WTC11 (cell line): ENCODE measurements at regions not wholly inside any gene's neighbourhood (a gene's known extent, or its start where the extent isn't known, plus 50 kb on each side); places are given as distances from the start of the nearest gene placed in this dataset.

Source experiments
- ATAC-seq: fragments of 200-7000 bp; cut with Tn5 transposase; 2 replicates; pipeline ENCODE4 v1.10.0; 2021; ENCODE audit warnings: mild to moderate bottlenecking, moderate library complexity
- CTCF ChIA-PET: fragments of 300-600 bp; sonication (Branson Sonifier 250); formaldehyde crosslinking; loops from one replicate; lab custom pipeline; 2021; ENCODE audit warnings: antibody characterized with exemption; lab: Charles Lee
- POLR2A ChIA-PET: fragments of 350-600 bp; sonication (Branson Sonifier 250); formaldehyde crosslinking; loops from one replicate; lab custom pipeline; 2021; ENCODE audit warnings: antibody characterized with exemption; lab: Charles Lee
- DNase-seq: peaks from one replicate; pipeline ENCODE4 v3.0.0; 2021; ENCODE audit warnings: low spot score
- H3K27ac Mint-ChIP-seq: 2 replicates; pipeline ENCODE4 v1.8.0; 2021; ENCODE audit warnings: mixed read lengths
- H3K27me3 Mint-ChIP-seq: 2 replicates; pipeline ENCODE4 v1.8.0; 2021; ENCODE audit warnings: low read depth, mild to moderate bottlenecking, moderate library complexity, mixed read lengths
- H3K36me3 Mint-ChIP-seq: 2 replicates; pipeline ENCODE4 v1.8.0; 2021; ENCODE audit warnings: mixed read lengths
- H3K4me1 Mint-ChIP-seq: 2 replicates; pipeline ENCODE4 v1.8.0; 2022; ENCODE audit warnings: mixed read lengths
- H3K4me3 Mint-ChIP-seq: 2 replicates; pipeline ENCODE4 v1.8.0; 2021; ENCODE audit warnings: mild to moderate bottlenecking, moderate library complexity, mixed read lengths
- H3K9me3 Mint-ChIP-seq: 2 replicates; pipeline ENCODE4 v1.8.0; 2021; ENCODE audit warnings: mixed read lengths
- AFF4 ChIP-seq: sonication (generic); formaldehyde crosslinking; IDR thresholded peaks from 2 replicates; pipeline ENCODE4 v1.8.1; 2023; ENCODE audit warnings: mild to moderate bottlenecking, missing genetic modification reagents, borderline replicate concordance
- ATF1 ChIP-seq: sonication (generic); formaldehyde crosslinking; IDR thresholded peaks from 2 replicates; pipeline ENCODE4 v1.8.1; 2023; ENCODE audit warnings: mild to moderate bottlenecking, moderate library complexity, missing genetic modification reagents
- CDX4 ChIP-seq: fragments of 250-450 bp; sonication (Bioruptor Pico); IDR thresholded peaks from 2 replicates; pipeline ENCODE4 v1.9.0; 2021; ENCODE audit warnings: moderate library complexity, mild to moderate bottlenecking, inconsistent platforms, borderline replicate concordance
- E2F5 ChIP-seq: sonication (generic); formaldehyde crosslinking; IDR thresholded peaks from 2 replicates; pipeline ENCODE4 v1.8.1; 2022; ENCODE audit warnings: mild to moderate bottlenecking, moderate library complexity, missing genetic modification reagents
- ESRRA ChIP-seq: sonication (generic); formaldehyde crosslinking; IDR thresholded peaks from 2 replicates; pipeline ENCODE4 v1.8.1; 2022; ENCODE audit warnings: mild to moderate bottlenecking, missing genetic modification reagents, borderline replicate concordance
- ETV6 ChIP-seq: sonication (generic); formaldehyde crosslinking; IDR thresholded peaks from 2 replicates; pipeline ENCODE4 v1.8.1; 2022; ENCODE audit warnings: mild to moderate bottlenecking, missing genetic modification reagents
- JUN ChIP-seq: sonication (generic); formaldehyde crosslinking; IDR thresholded peaks from 2 replicates; pipeline ENCODE4 v1.8.0; 2023; ENCODE audit warnings: mild to moderate bottlenecking, missing genetic modification reagents
- KAT7 ChIP-seq: sonication (generic); formaldehyde crosslinking; IDR thresholded peaks from 2 replicates; pipeline ENCODE4 v1.8.1; 2023; ENCODE audit warnings: missing genetic modification reagents, mild to moderate bottlenecking, borderline replicate concordance
- MLX ChIP-seq: sonication (generic); formaldehyde crosslinking; IDR thresholded peaks from 2 replicates; pipeline ENCODE4 v1.8.1; 2023; ENCODE audit warnings: mild to moderate bottlenecking, missing genetic modification reagents, moderate library complexity
- MYBL2 ChIP-seq: sonication (generic); formaldehyde crosslinking; IDR thresholded peaks from 2 replicates; pipeline ENCODE4 v1.8.1; 2023; ENCODE audit warnings: mild to moderate bottlenecking, moderate library complexity, missing genetic modification reagents
- NR3C1 ChIP-seq: sonication (generic); formaldehyde crosslinking; conservative IDR thresholded peaks from 2 replicates; pipeline ENCODE4 v1.8.1; 2023; ENCODE audit warnings: low read depth, mild to moderate bottlenecking, missing genetic modification reagents
- RELA ChIP-seq: sonication (generic); formaldehyde crosslinking; IDR thresholded peaks from 2 replicates; pipeline ENCODE4 v1.8.1; 2022; ENCODE audit warnings: missing genetic modification reagents, mild to moderate bottlenecking, borderline replicate concordance
- RORB ChIP-seq: fragments of 250-450 bp; sonication (Bioruptor Pico); IDR thresholded peaks from 2 replicates; pipeline ENCODE4 v1.9.0; 2021; ENCODE audit warnings: mild to moderate bottlenecking
- SMAD3 ChIP-seq: sonication (generic); formaldehyde crosslinking; IDR thresholded peaks from 2 replicates; pipeline ENCODE4 v1.8.0; 2022; ENCODE audit warnings: missing genetic modification reagents, mild to moderate bottlenecking, borderline replicate concordance
- SP1 ChIP-seq: sonication (generic); formaldehyde crosslinking; conservative IDR thresholded peaks from 2 replicates; pipeline ENCODE4 v1.8.1; 2022; ENCODE audit warnings: missing genetic modification reagents
- USF2 ChIP-seq: sonication (generic); formaldehyde crosslinking; IDR thresholded peaks from 2 replicates; pipeline ENCODE4 v1.8.1; 2023; ENCODE audit warnings: mild to moderate bottlenecking, missing genetic modification reagents, moderate library complexity
- ZBTB43 ChIP-seq: sonication (generic); formaldehyde crosslinking; IDR thresholded peaks from 2 replicates; pipeline ENCODE4 v1.8.1; 2023; ENCODE audit warnings: mild to moderate bottlenecking, missing genetic modification reagents
- ZNF138 ChIP-seq: sonication (generic); formaldehyde crosslinking; conservative IDR thresholded peaks from 2 replicates; pipeline ENCODE4 v1.8.1; 2022; ENCODE audit warnings: mild to moderate bottlenecking, moderate library complexity, missing genetic modification reagents
- ZNF281 ChIP-seq: sonication (generic); formaldehyde crosslinking; IDR thresholded peaks from 2 replicates; pipeline ENCODE4 v1.8.0; 2023; ENCODE audit warnings: mild to moderate bottlenecking, missing genetic modification reagents
- ZNF423 ChIP-seq: fragments of 250-450 bp; sonication (Bioruptor Pico); IDR thresholded peaks from 2 replicates; pipeline ENCODE4 v2.1.2; 2022; ENCODE audit warnings: mild to moderate bottlenecking, moderate library complexity
- ZNF671 ChIP-seq: fragments of 250-450 bp; sonication (Bioruptor Pico); IDR thresholded peaks from 2 replicates; pipeline ENCODE4 v1.8.0; 2021; ENCODE audit warnings: mild to moderate bottlenecking
- ZSCAN18 ChIP-seq: fragments of 250-450 bp; sonication (Bioruptor Pico); IDR thresholded peaks from 2 replicates; pipeline ENCODE4 v2.1.2; 2022; ENCODE audit warnings: mild to moderate bottlenecking, moderate library complexity

GRCh38 chr5:2003206-2003605 is 120.5 kb upstream of the IRX4 start (continued):
- TF ChIP-seq USF2 (CRISPR knock-in tag) (no peak), CDX4 (CRISPR knock-in tag) (no peak), AFF4 (CRISPR knock-in tag) (no peak), E2F5 (no peak), SP1 (CRISPR knock-in tag) (no peak), NR3C1 (CRISPR knock-in tag) (no peak), RELA (CRISPR knock-in tag) (no peak), MYBL2 (CRISPR knock-in tag) (no peak), RORB (CRISPR knock-in tag) (no peak), KAT7 (CRISPR knock-in tag) (no peak), SMAD3 (CRISPR knock-in tag) (no peak), ZNF671 (no peak)

- no peaks in the 10 kb centered on the region; the same call in 1 of the 2 replicates for H3K27me3 Mint-ChIP-seq
- no peak overlapping the region for H3K4me3 Mint-ChIP-seq
- H3K4me1 Mint-ChIP-seq = peaks cover 13% of the 10 kb centered on the region
- CTCF ChIA-PET = no interaction called here
- DNase-seq (no peak), ATAC-seq (no peak)
- H3K27ac Mint-ChIP-seq = no peak overlapping the region
- peaks cover 9% of the 10 kb centered on the region; the same call in 1 of the 2 replicates for H3K36me3 Mint-ChIP-seq
- POLR2A ChIA-PET = no interaction called here
- peaks cover 17% of the 10 kb centered on the region for H3K9me3 Mint-ChIP-seq
- TF ChIP-seq RELA (CRISPR knock-in tag) (no peak), ZNF423 (CRISPR knock-in tag) (no peak), ESRRA (CRISPR knock-in tag) (no peak), MLX (CRISPR knock-in tag) (no peak), JUN (CRISPR knock-in tag) (no peak), ZNF138 (CRISPR knock-in tag) (no peak), ZBTB43 (no peak), ZNF281 (CRISPR knock-in tag) (no peak), ATF1 (CRISPR knock-in tag) (no peak), ZSCAN18 (CRISPR knock-in tag) (no peak), ETV6 (CRISPR knock-in tag) (no peak)
Measured at GRCh38 chr5:2001300-2001699, 118.6 kb upstream of the IRX4 start.
